CD14-positive monocyte (primary cell): ENCODE measurements at regions not wholly inside any gene's neighbourhood (a gene's known extent, or its start where the extent isn't known, plus 50 kb on each side); places are given as distances from the start of the nearest gene placed in this dataset.

Experiments used
- DNase-seq, 3 donors: peaks; one replicate each; pipeline ENCODE4 v3.0.0-alpha.2; 2011 to 2022
- H2AFZ ChIP-seq: 2 replicates; pipeline ENCODE4 v1.6.0; 2012; ENCODE audit warnings: mild to moderate bottlenecking, low read depth, low read length, inconsistent platforms; ENCODE audit not compliant: insufficient read depth, poor library complexity, severe bottlenecking
- H3K27ac ChIP-seq, 2 donors: 1 replicate in 1 of 2; 2 replicates in 1 of 2; pipeline ENCODE4 v1.5.1; 2012 to 2013; ENCODE audit warnings: low read length in 2 of 2, control low read depth in 1 of 2, inconsistent platforms in 1 of 2, low read depth in 1 of 2, mild to moderate bottlenecking in 1 of 2
- H3K27me3 ChIP-seq, 2 donors: one replicate each; pipeline versions ENCODE4 v1.6.0 to v1.6.1; 2011 to 2013; ENCODE audit warnings: low read length in 2 of 2; ENCODE audit not compliant: control insufficient read depth in 2 of 2, insufficient read depth in 2 of 2
- H3K36me3 ChIP-seq, 2 donors: replicated peaks in 1 of 2; 1 replicate in 1 of 2; 2 replicates in 1 of 2; pipeline versions ENCODE4 v1.5.1 to v1.6.1; 2012 to 2013; ENCODE audit warnings: low read length in 2 of 2, control low read depth in 1 of 2, inconsistent platforms in 1 of 2, mild to moderate bottlenecking in 1 of 2; ENCODE audit not compliant: insufficient read depth in 2 of 2, control insufficient read depth in 1 of 2
- H3K4me1 ChIP-seq, 2 donors: 1 replicate in 1 of 2; 2 replicates in 1 of 2; pipeline versions ENCODE4 v1.5.1 to v1.6.1; 2012 to 2013; ENCODE audit warnings: low read length in 2 of 2, control low read depth in 1 of 2, inconsistent platforms in 1 of 2, mild to moderate bottlenecking in 1 of 2, moderate library complexity in 1 of 2; ENCODE audit not compliant: insufficient read depth in 2 of 2, control insufficient read depth in 1 of 2
- H3K4me2 ChIP-seq: replicated peaks from 2 replicates; pipeline ENCODE3; 2012; ENCODE audit warnings: low read length, moderate library complexity, mild to moderate bottlenecking; ENCODE audit not compliant: poor library complexity, severe bottlenecking; ENCODE audit errors: extremely low read depth
- H3K4me3 ChIP-seq, 3 experiments: fragments of 200-600 bp in 1 of 3; sonication (generic) in 1 of 3; replicated peaks in 1 of 3; 1 replicate in 2 of 3; 2 replicates in 1 of 3; pipeline ENCODE4 v1.5.1; 2011 to 2013; ENCODE audit warnings: low read length in 3 of 3, mild to moderate bottlenecking in 3 of 3, control low read depth in 2 of 3, low read depth in 2 of 3, inconsistent platforms in 1 of 3, moderate library complexity in 1 of 3
- H3K79me2 ChIP-seq: 2 replicates; pipeline ENCODE4 v1.6.0; 2012; ENCODE audit warnings: mild to moderate bottlenecking, control low read depth, inconsistent platforms, low read length, moderate library complexity; ENCODE audit not compliant: insufficient read depth
- H3K9ac ChIP-seq: 2 replicates; pipeline ENCODE4 v1.6.0; 2017; ENCODE audit warnings: low read length, mild to moderate bottlenecking; ENCODE audit not compliant: insufficient read depth, poor library complexity, severe bottlenecking
- H3K9me3 ChIP-seq, 2 donors: replicated peaks in 1 of 2; 1 replicate in 1 of 2; 2 replicates in 1 of 2; pipeline versions ENCODE4 v1.5.1 to v1.6.1; 2012 to 2013; ENCODE audit warnings: low read length in 2 of 2, control low read depth in 1 of 2; ENCODE audit not compliant: control insufficient read depth in 1 of 2, insufficient read depth in 1 of 2
- H4K20me1 ChIP-seq: 2 replicates; pipeline ENCODE4 v1.6.0; 2012; ENCODE audit warnings: mild to moderate bottlenecking, low read length, control low read depth, moderate library complexity; ENCODE audit not compliant: insufficient read depth
- H3K27ac Mint-ChIP-seq, 7 donors: one replicate each; pipeline ENCODE4 v1.8.0; 2020; ENCODE audit warnings: mild to moderate bottlenecking in 7 of 7, mixed read lengths in 7 of 7, moderate library complexity in 6 of 7, inconsistent platforms in 2 of 7
- H3K27me3 Mint-ChIP-seq, 3 donors: one replicate each; pipeline ENCODE4 v1.8.0; 2021 to 2022; ENCODE audit warnings: low read depth in 3 of 3, mild to moderate bottlenecking in 3 of 3, mixed read lengths in 3 of 3, moderate library complexity in 3 of 3, inconsistent platforms in 1 of 3
- H3K36me3 Mint-ChIP-seq, 2 donors: one replicate each; pipeline ENCODE4 v1.8.0; 2020; ENCODE audit warnings: mixed read lengths in 2 of 2, inconsistent platforms in 1 of 2, mild to moderate bottlenecking in 1 of 2
- H3K4me1 Mint-ChIP-seq: one replicate; pipeline ENCODE4 v1.8.0; 2020; ENCODE audit warnings: mild to moderate bottlenecking, mixed read lengths
- H3K4me3 Mint-ChIP-seq, 2 donors: one replicate each; pipeline ENCODE4 v1.8.0; 2020; ENCODE audit warnings: mild to moderate bottlenecking in 2 of 2, mixed read lengths in 2 of 2, moderate library complexity in 1 of 2
- H3K9me3 Mint-ChIP-seq, 7 donors: one replicate each; pipeline ENCODE4 v1.8.0; 2020 to 2022; ENCODE audit warnings: mixed read lengths in 7 of 7, mild to moderate bottlenecking in 6 of 7, moderate library complexity in 6 of 7, inconsistent platforms in 2 of 7
- WGBS: methylation state at CpG from one replicate; pipeline ENCODE4 v1.1.5; 2013; ENCODE audit warnings: missing lambda C conversion rate; ENCODE audit not compliant: insufficient coverage; 5-methylcytosine and 5-hydroxymethylcytosine counted together
- intact Hi-C, 2 donors: fragments of 100-400 bp; cut with micrococcal nuclease; formaldehyde crosslinking; loops; one replicate each; pipeline versions ENCODE4 v1.15.0 to v1.15.1; 2023
- TF ChIP-seq, protein P1 (sequence below): fragments of 200-600 bp; IDR thresholded peaks from one replicate; pipeline ENCODE4 v1.8.0; 2022; ENCODE audit warnings: antibody characterized with exemption, mild to moderate bottlenecking

DNA sequence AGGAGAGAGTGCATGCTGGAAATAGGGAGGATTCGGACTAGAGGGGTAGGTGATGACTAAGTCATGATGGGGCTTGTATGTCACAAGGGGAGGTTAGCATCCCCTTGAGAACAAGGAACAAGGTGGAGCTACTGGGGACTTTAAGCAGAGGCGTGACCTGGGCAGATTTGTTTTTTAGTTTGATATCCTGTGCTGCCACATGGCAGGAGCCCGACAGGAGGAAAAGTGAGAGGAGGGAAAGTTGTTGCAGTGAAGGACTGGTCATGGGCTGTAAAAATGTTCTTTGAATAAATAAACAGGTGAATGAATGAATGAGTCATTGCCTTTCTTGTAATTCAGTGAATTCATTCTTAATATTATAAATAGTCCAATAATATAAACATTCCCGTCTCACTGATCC is 365.1 kb upstream of the CDH5 start:
- no peak overlapping the region for H2AFZ ChIP-seq
- Mint-ChIP-seq H3K27ac (peak overlapping the region in 1 of 7 donors; percentile 15), H3K9me3 (peaks cover 0 to 2% (median 0%) of the 10 kb centered on the region in 7 donors), H3K27me3 (peaks cover 5 to 13% (median 8%) of the 10 kb centered on the region in 3 donors), H3K4me1 (no peaks in the 10 kb centered on the region), H3K4me3 (no peak overlapping the region), H3K36me3 (no peaks in the 10 kb centered on the region)
- 88% methylated on average over 3 of the region's 4 CpGs for WGBS
- H3K4me2 ChIP-seq = no peak overlapping the region
- H4K20me1 ChIP-seq = no peaks in the 10 kb centered on the region
- H3K27me3 ChIP-seq = no peaks in the 10 kb centered on the region
- H3K9ac ChIP-seq = no peak overlapping the region
- no peaks in the 10 kb centered on the region for H3K79me2 ChIP-seq
- no peaks in the 10 kb centered on the region for H3K36me3 ChIP-seq
- no peak overlapping the region for H3K27ac ChIP-seq
- no peaks in the 10 kb centered on the region for H3K9me3 ChIP-seq
- no peak for DNase-seq
- TF ChIP-seq, protein P1, sequence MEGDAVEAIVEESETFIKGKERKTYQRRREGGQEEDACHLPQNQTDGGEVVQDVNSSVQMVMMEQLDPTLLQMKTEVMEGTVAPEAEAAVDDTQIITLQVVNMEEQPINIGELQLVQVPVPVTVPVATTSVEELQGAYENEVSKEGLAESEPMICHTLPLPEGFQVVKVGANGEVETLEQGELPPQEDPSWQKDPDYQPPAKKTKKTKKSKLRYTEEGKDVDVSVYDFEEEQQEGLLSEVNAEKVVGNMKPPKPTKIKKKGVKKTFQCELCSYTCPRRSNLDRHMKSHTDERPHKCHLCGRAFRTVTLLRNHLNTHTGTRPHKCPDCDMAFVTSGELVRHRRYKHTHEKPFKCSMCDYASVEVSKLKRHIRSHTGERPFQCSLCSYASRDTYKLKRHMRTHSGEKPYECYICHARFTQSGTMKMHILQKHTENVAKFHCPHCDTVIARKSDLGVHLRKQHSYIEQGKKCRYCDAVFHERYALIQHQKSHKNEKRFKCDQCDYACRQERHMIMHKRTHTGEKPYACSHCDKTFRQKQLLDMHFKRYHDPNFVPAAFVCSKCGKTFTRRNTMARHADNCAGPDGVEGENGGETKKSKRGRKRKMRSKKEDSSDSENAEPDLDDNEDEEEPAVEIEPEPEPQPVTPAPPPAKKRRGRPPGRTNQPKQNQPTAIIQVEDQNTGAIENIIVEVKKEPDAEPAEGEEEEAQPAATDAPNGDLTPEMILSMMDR = no peak
- H3K4me3 ChIP-seq = no peak overlapping the region
- intact Hi-C loops = no loop called here
- H3K4me1 ChIP-seq = no peaks in the 10 kb centered on the region

DNA sequence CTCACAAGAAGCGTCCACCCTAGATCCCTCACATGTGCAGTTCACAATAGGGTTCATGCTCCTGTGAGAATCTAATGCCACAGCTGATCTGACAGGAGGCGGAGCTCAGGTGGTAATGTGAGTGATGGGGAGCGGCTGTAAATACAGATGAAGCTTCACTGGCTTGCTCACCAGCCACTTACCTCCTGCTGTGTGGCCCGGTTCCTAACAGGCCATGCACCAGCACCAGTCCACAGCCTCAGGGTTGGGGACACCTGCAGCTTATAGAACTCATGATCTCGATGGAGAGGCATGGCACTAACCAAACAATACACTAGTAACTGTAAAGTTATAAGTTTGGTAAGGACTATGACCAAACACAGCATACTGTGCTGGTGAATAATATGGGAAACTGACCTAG is 368.0 kb upstream of the CDH5 start:
- Histone ChIP-seq H3K9me3 (no peaks in the 10 kb centered on the region), H3K27ac (no peak overlapping the region), H3K9ac (no peak overlapping the region), H3K4me3 (no peak overlapping the region), H3K79me2 (no peaks in the 10 kb centered on the region), H3K27me3 (peaks cover 0 to 4% of the 10 kb centered on the region in 2 donors), H3K4me2 (no peak overlapping the region), H3K36me3 (no peaks in the 10 kb centered on the region), H3K4me1 (no peaks in the 10 kb centered on the region), H4K20me1 (no peaks in the 10 kb centered on the region), H2AFZ (no peak overlapping the region)
- no peak overlapping the region for H3K27ac Mint-ChIP-seq
- TF ChIP-seq, protein P1 = no peak
- H3K9me3 Mint-ChIP-seq = peaks cover 0 to 2% (median 0%) of the 10 kb centered on the region in 7 donors
- intact Hi-C loops = no loop called here
- H3K4me1 Mint-ChIP-seq = no peaks in the 10 kb centered on the region
- WGBS = 86% methylated on average over 1 of the region's 5 CpGs
- H3K27me3 Mint-ChIP-seq = peaks cover 5 to 17% (median 12%) of the 10 kb centered on the region in 3 donors
- H3K36me3 Mint-ChIP-seq = no peaks in the 10 kb centered on the region
- no peak overlapping the region for H3K4me3 Mint-ChIP-seq
- DNase-seq = no peak
